Stomach (tissue), 8 donors: ENCODE measurements at regions not wholly inside any gene's neighbourhood (a gene's known extent, or its start where the extent isn't known, plus 50 kb on each side); places are given as distances from the start of the nearest gene placed in this dataset.

Experiments used
- DNase-seq, 2 donors: peaks; one replicate each; pipeline versions ENCODE4 v3.0.0 to v3.0.0-alpha.2; 2013 to 2019
- H3K27ac ChIP-seq, 5 donors: fragments of 200-600 bp in 4 of 5; sonication (generic) in 4 of 5; one replicate each; pipeline ENCODE4 v1.5.1; 2013 to 2019; ENCODE audit warnings: mild to moderate bottlenecking in 1 of 5, moderate library complexity in 1 of 5
- H3K27me3 ChIP-seq, 3 donors: fragments of 200-600 bp; sonication (generic); one replicate each; pipeline ENCODE4 v1.5.1; 2017 to 2019; ENCODE audit warnings: mixed run types in 1 of 3
- H3K36me3 ChIP-seq, 4 donors: fragments of 200-600 bp; sonication (generic); 1 replicate in 3 of 4; 2 replicates in 1 of 4; pipeline ENCODE4 v1.5.1; 2016 to 2019
- H3K4me1 ChIP-seq, 4 donors: fragments of 200-600 bp; sonication (generic); one replicate each; pipeline ENCODE4 v1.5.1; 2016 to 2019
- H3K4me3 ChIP-seq, 4 donors: fragments of 200-600 bp; sonication (generic) in 3 of 4; one replicate each; pipeline ENCODE4 v1.5.1; 2016 to 2019; ENCODE audit warnings: mild to moderate bottlenecking in 1 of 4
- H3K9me3 ChIP-seq, 4 donors: fragments of 200-600 bp; sonication (generic); one replicate each; pipeline ENCODE4 v1.5.1; 2016 to 2019
- CTCF ChIP-seq, 7 experiments: fragments of 450-650 bp in 4 of 7; fragments of 200-600 bp in 3 of 7; sonication (generic) in 3 of 7; IDR thresholded peaks; one replicate each; pipeline ENCODE4 v1.5.1; 2016 to 2019; ENCODE audit warnings: antibody characterized with exemption in 7 of 7, control low read depth in 2 of 7, mild to moderate bottlenecking in 1 of 7
- EP300 ChIP-seq: sonication (generic); formaldehyde crosslinking; IDR thresholded peaks from one replicate; pipeline ENCODE4 v1.6.1; 2017; ENCODE audit warnings: antibody characterized with exemption
- POLR2A ChIP-seq, 4 donors: fragments of 450-650 bp; IDR thresholded peaks; one replicate each; pipeline ENCODE4 v1.6.1; 2016; ENCODE audit warnings: antibody characterized with exemption in 4 of 4, control low read depth in 2 of 4, mild to moderate bottlenecking in 1 of 4, moderate library complexity in 1 of 4
- POLR2AphosphoS5 ChIP-seq, 3 donors: sonication (generic); formaldehyde crosslinking; IDR thresholded peaks; one replicate each; pipeline ENCODE4 v1.6.1; 2016; ENCODE audit warnings: antibody characterized with exemption in 3 of 3
- WGBS, 5 donors: extraction: QIAGEN DNeasy Blood & Tissue Kit in 3 of 5; methylation state at CpG; one replicate each; pipeline versions ENCODE4 v1.1.5 to v1.1.7; 2013 to 2018; 5-methylcytosine and 5-hydroxymethylcytosine counted together
- intact Hi-C: fragments of 100-400 bp; cut with DNase I; formaldehyde crosslinking; loops from one replicate; pipeline ENCODE4 v1.15.1; 2023; ENCODE audit warnings: low total_unique reads
- donor health status: healthy with polysubstance abuse.
- donor health status: Bipolar disorder and iron deficiency.
- donor health status: healthy.

GRCh38 chr7:46532571-46532970 lies 611.5 kb upstream of the IGFBP3 start:
- Histone ChIP-seq H3K4me3 (no peak overlapping the region), H3K27ac (no peak overlapping the region), H3K4me1 (no peaks in the 10 kb centered on the region), H3K27me3 (no peaks in the 10 kb centered on the region), H3K36me3 (no peaks in the 10 kb centered on the region), H3K9me3 (peaks cover 0 to 18% (median 4%) of the 10 kb centered on the region in 4 donors)
- WGBS, 5 donors = 63 to 86% (median 69%) methylated on average over 2 of the region's 2 CpGs
- TF ChIP-seq POLR2A (IDR thresholded peaks at IDR 0.05) (no peak), EP300 (no peak), CTCF (IDR thresholded peaks at IDR 0.05) (no peak), POLR2AphosphoS5 (IDR thresholded peaks at IDR 0.05) (no peak)
- no peak for DNase-seq
- intact Hi-C loops = no loop called here

GRCh38 chr7:46530081-46530750 lies 609.1 kb upstream of the IGFBP3 start:
- Histone ChIP-seq H3K36me3 (no peaks in the 10 kb centered on the region), H3K27me3 (no peaks in the 10 kb centered on the region), H3K4me1 (no peaks in the 10 kb centered on the region), H3K27ac (no peak overlapping the region), H3K9me3 (peaks cover 0 to 20% (median 13%) of the 10 kb centered on the region in 4 donors), H3K4me3 (no peak overlapping the region)
- DNase-seq = no peak
- WGBS, 5 donors = 51 to 80% (median 69%) methylated on average over 4 of the region's 4 CpGs
- intact Hi-C loops = no loop called here
- no peak for TF ChIP-seq POLR2AphosphoS5 (IDR thresholded peaks at IDR 0.05)
- TF ChIP-seq EP300 = no peak
- TF ChIP-seq CTCF (IDR thresholded peaks at IDR 0.05) = no peak

GRCh38 chr7:46527360-46527759 lies 606.3 kb upstream of the IGFBP3 start:
- no peak for TF ChIP-seq POLR2AphosphoS5 (IDR thresholded peaks at IDR 0.05)
- intact Hi-C loops = no loop called here

GRCh38 chr7:46525876-46526275 lies 604.8 kb upstream of the IGFBP3 start:
- no peak for DNase-seq
- Histone ChIP-seq H3K36me3 (no peaks in the 10 kb centered on the region), H3K27me3 (no peaks in the 10 kb centered on the region), H3K4me3 (no peak overlapping the region), H3K27ac (no peak overlapping the region), H3K9me3 (peaks cover 0 to 16% (median 13%) of the 10 kb centered on the region in 4 donors), H3K4me1 (no peaks in the 10 kb centered on the region)
- intact Hi-C loops = no loop called here
- TF ChIP-seq CTCF (IDR thresholded peaks at IDR 0.05) = no peak
- TF ChIP-seq EP300 = no peak
- TF ChIP-seq POLR2AphosphoS5 (IDR thresholded peaks at IDR 0.05) = no peak
- TF ChIP-seq POLR2A (IDR thresholded peaks at IDR 0.05) = no peak
- WGBS, 5 donors = 54 to 67% (median 63%) methylated on average over 5 of the region's 5 CpGs

More at GRCh38 chr7:46527360-46527759, 606.3 kb upstream of the IGFBP3 start:
- Histone ChIP-seq H3K9me3 (peaks cover 0 to 16% (median 13%) of the 10 kb centered on the region in 4 donors), H3K4me1 (no peaks in the 10 kb centered on the region), H3K4me3 (no peak overlapping the region), H3K27ac (no peak overlapping the region), H3K36me3 (no peaks in the 10 kb centered on the region), H3K27me3 (no peaks in the 10 kb centered on the region)
- DNase-seq = no peak

GRCh38 chr7:46524350-46524749 lies 603.3 kb upstream of the IGFBP3 start:
- TF ChIP-seq POLR2AphosphoS5 (IDR thresholded peaks at IDR 0.05) = no peak
- Histone ChIP-seq H3K27me3 (no peaks in the 10 kb centered on the region), H3K36me3 (no peaks in the 10 kb centered on the region), H3K9me3 (peaks cover 0 to 14% (median 11%) of the 10 kb centered on the region in 4 donors), H3K27ac (no peak overlapping the region), H3K4me1 (no peaks in the 10 kb centered on the region), H3K4me3 (no peak overlapping the region)
- intact Hi-C loops = no loop called here
- no peak for DNase-seq
